Neural cell (in vitro differentiated cells): ENCODE measurements at regions not wholly inside any gene's neighbourhood (a gene's known extent, or its start where the extent isn't known, plus 50 kb on each side); places are given as distances from the start of the nearest gene placed in this dataset.

ENCODE experiments used
- CTCF ChIP-seq: fragments of 450-650 bp; IDR thresholded peaks from 2 replicates; pipeline ENCODE4 v1.5.1; 2014; ENCODE audit warnings: antibody characterized with exemption, mild to moderate bottlenecking, moderate library complexity; ENCODE audit not compliant: poor library complexity, severe bottlenecking
- EP300 ChIP-seq: fragments of 450-650 bp; conservative IDR thresholded peaks from 2 replicates; pipeline ENCODE4 v1.6.1; 2014; ENCODE audit warnings: antibody characterized with exemption, mild to moderate bottlenecking, moderate library complexity; ENCODE audit not compliant: poor library complexity, severe bottlenecking
- EZH2 ChIP-seq: fragments of 200-600, 300-800 bp; shearing (Covaris generic), sonication (generic); IDR thresholded peaks from 2 replicates; pipeline ENCODE4 v1.6.1; 2014; ENCODE audit warnings: antibody characterized with exemption, low read length, borderline replicate concordance, mild to moderate bottlenecking; ENCODE audit not compliant: insufficient read depth, poor library complexity, severe bottlenecking
- MXI1 ChIP-seq: fragments of 450-650 bp; conservative IDR thresholded peaks from 2 replicates; pipeline ENCODE4 v1.6.1; 2014; ENCODE audit warnings: antibody characterized with exemption, mild to moderate bottlenecking; ENCODE audit not compliant: poor library complexity, severe bottlenecking
- POLR2AphosphoS5 ChIP-seq: IDR thresholded peaks from 2 replicates; pipeline ENCODE4 v1.6.1; 2012
- RAD21 ChIP-seq: fragments of 450-650 bp; conservative IDR thresholded peaks from 2 replicates; pipeline ENCODE4 v1.6.1; 2014; ENCODE audit warnings: antibody characterized with exemption, mild to moderate bottlenecking, moderate library complexity
- SMC3 ChIP-seq: fragments of 450-650 bp; conservative IDR thresholded peaks from 2 replicates; pipeline ENCODE4 v1.6.1; 2014; ENCODE audit warnings: antibody characterized with exemption, mild to moderate bottlenecking, moderate library complexity; ENCODE audit not compliant: poor library complexity
- TAF1 ChIP-seq: IDR thresholded peaks from 2 replicates; pipeline ENCODE4 v1.6.1; 2012; ENCODE audit warnings: low read depth

DNA sequence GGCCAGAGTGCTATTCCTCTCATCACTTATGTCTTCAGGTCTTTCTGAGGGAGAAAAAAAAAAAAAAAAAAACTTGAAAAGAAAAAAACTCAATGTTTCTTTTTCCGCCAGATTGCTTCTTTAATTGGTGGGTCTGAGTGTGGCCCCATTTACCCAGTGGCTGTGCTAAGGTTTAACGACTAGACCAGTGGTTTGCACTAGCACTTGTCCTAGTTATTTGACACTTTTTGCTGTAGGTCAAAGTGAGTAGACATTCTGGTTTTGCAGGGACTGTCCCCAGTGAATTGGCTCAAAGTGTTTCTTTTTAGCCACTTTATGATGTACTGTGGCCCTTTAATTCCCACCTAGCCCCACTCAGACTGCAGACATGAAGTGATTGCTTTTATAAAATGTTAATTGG, 273.3 kb downstream of the PTEN start:
- TF ChIP-seq POLR2AphosphoS5: no peak
- TF ChIP-seq CTCF: no peak
- TF ChIP-seq EZH2: no peak
- TF ChIP-seq MXI1: no peak
- no peak for TF ChIP-seq EP300
- TF ChIP-seq SMC3: no peak
- TF ChIP-seq RAD21: no peak
- no peak for TF ChIP-seq TAF1
